ENCODE measurements at regions not wholly inside any gene's neighbourhood (a gene's known extent, or its start where the extent isn't known, plus 50 kb on each side); places are given as distances from the start of the nearest gene placed in this dataset.

DNA sequence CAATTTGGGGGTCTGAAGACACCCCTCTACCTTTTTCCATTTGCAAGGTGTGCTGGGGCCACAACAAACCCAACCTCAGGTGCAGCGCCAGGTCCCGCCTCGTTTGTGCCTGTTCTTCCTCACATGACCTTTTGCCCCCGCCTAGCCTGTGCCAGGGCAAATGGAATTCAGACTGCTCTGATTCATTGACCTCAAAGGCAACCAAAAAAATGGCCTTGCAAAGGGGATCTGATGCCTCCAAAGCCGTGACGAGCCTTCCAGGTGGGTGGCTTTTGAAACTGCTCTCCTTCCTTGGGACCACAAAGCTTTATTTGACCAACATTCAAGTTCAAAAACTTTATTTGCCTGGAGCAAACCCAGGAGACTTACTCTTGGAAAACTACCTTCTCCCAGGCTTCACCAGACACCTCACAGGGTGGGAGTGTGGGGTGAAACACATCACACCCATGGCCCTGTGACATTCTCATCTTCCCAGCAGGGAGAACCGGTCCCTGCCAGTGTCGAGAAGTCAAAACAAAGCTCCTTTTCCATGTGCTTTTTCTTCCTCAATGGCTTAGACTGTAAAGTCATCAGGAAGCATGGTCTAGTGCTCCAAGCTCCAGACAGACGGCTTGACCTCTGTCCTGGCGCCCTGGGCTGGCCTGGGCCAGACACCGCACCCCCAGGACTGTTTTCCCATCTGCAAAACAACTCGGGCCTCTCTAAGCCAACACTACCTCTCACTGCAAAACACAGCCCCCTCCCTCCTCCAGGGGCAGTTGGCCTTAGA, 103.9 kb upstream of the HES1 start:
- TF ChIP-seq, protein P1, sequence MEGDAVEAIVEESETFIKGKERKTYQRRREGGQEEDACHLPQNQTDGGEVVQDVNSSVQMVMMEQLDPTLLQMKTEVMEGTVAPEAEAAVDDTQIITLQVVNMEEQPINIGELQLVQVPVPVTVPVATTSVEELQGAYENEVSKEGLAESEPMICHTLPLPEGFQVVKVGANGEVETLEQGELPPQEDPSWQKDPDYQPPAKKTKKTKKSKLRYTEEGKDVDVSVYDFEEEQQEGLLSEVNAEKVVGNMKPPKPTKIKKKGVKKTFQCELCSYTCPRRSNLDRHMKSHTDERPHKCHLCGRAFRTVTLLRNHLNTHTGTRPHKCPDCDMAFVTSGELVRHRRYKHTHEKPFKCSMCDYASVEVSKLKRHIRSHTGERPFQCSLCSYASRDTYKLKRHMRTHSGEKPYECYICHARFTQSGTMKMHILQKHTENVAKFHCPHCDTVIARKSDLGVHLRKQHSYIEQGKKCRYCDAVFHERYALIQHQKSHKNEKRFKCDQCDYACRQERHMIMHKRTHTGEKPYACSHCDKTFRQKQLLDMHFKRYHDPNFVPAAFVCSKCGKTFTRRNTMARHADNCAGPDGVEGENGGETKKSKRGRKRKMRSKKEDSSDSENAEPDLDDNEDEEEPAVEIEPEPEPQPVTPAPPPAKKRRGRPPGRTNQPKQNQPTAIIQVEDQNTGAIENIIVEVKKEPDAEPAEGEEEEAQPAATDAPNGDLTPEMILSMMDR (IDR thresholded peaks at IDR 0.05; ENCODE audit: low read depth, low read length): no peak
- TF ChIP-seq POLR2A (IDR thresholded peaks at IDR 0.05; ENCODE audit: extremely low read depth, insufficient read length) (no peak), MAX (IDR thresholded peaks at IDR 0.05; ENCODE audit: low read depth, low read length) (no peak), MYC (IDR thresholded peaks at IDR 0.05; ENCODE audit: low read depth, low read length) (no peak)
